ENCODE measurements at regions not wholly inside any gene's neighbourhood (a gene's known extent, or its start where the extent isn't known, plus 50 kb on each side); places are given as distances from the start of the nearest gene placed in this dataset.

GRCh38 chr1:199843861-199844260 lies 183.6 kb upstream of the NR5A2 start:
- TF ChIP-seq CTCF (IDR thresholded peaks at IDR 0.05) (no peak), POLR2A (IDR thresholded peaks at IDR 0.05) (no peak)
